DOHH2 (cell line): ENCODE measurements at regions not wholly inside any gene's neighbourhood (a gene's known extent, or its start where the extent isn't known, plus 50 kb on each side); places are given as distances from the start of the nearest gene placed in this dataset.

ENCODE experiments used
- H3F3A ChIP-seq: fragments of 200-600 bp; sonication (generic), shearing (Covaris generic); 2 replicates; pipeline ENCODE4 v1.6.0; 2016; ENCODE audit warnings: antibody characterized with exemption, mild to moderate bottlenecking; ENCODE audit not compliant: control insufficient read depth, insufficient read depth
- H3K27ac ChIP-seq: fragments of 200-600 bp; sonication (generic); 2 replicates; pipeline ENCODE4 v1.5.1; 2014; ENCODE audit warnings: low read depth, mild to moderate bottlenecking, low read length, moderate library complexity
- H3K27me3 ChIP-seq: fragments of 200-600 bp; sonication (generic); 2 replicates; pipeline ENCODE4 v1.6.1; 2014; ENCODE audit warnings: mild to moderate bottlenecking, low read length, mixed read lengths; ENCODE audit not compliant: control insufficient read depth
- H3K36me3 ChIP-seq: fragments of 200-600 bp; sonication (generic); 2 replicates; pipeline ENCODE4 v1.6.1; 2014; ENCODE audit warnings: mild to moderate bottlenecking, low read length, moderate library complexity, mixed read lengths; ENCODE audit not compliant: control insufficient read depth
- H3K4me1 ChIP-seq: fragments of 200-600 bp; sonication (generic); 2 replicates; pipeline ENCODE4 v1.6.1; 2014; ENCODE audit warnings: mild to moderate bottlenecking, low read length, mixed read lengths; ENCODE audit not compliant: control insufficient read depth
- H3K4me2 ChIP-seq: fragments of 200-600 bp; sonication (generic); 2 replicates; pipeline ENCODE4 v1.6.0; 2014; ENCODE audit warnings: mild to moderate bottlenecking, low read length, moderate library complexity
- H3K4me3 ChIP-seq: fragments of 200-600 bp; sonication (generic); 2 replicates; pipeline ENCODE4 v1.5.1; 2014; ENCODE audit warnings: mild to moderate bottlenecking, low read length, mixed read lengths
- H3K79me2 ChIP-seq: fragments of 200-600 bp; sonication (generic); 2 replicates; pipeline ENCODE4 v1.6.1; 2014; ENCODE audit warnings: mild to moderate bottlenecking, low read length, mixed read lengths; ENCODE audit not compliant: control insufficient read depth
- H3K9me2 ChIP-seq: fragments of 200-600 bp; sonication (generic); replicated peaks from 2 replicates; pipeline ENCODE4 v1.6.1; 2014; ENCODE audit warnings: mild to moderate bottlenecking, low read length, mixed read lengths; ENCODE audit not compliant: control insufficient read depth
- H3K9me3 ChIP-seq: fragments of 200-600 bp; sonication (generic); 2 replicates; pipeline ENCODE4 v1.6.1; 2014; ENCODE audit warnings: antibody characterized with exemption, low read length, mixed read lengths; ENCODE audit not compliant: control insufficient read depth, insufficient read depth
- H4K20me1 ChIP-seq: fragments of 200-600 bp; sonication (generic); 2 replicates; pipeline ENCODE4 v1.6.0; 2014; ENCODE audit warnings: low read depth, mild to moderate bottlenecking, antibody characterized with exemption, low read length, moderate library complexity; ENCODE audit not compliant: control insufficient read depth, insufficient read depth
- CTCF ChIP-seq: fragments of 200-600 bp; sonication (generic); IDR thresholded peaks from one replicate; pipeline ENCODE4 v1.5.1; 2014; ENCODE audit warnings: antibody characterized with exemption, mild to moderate bottlenecking, low read depth, low read length; ENCODE audit not compliant: poor library complexity, severe bottlenecking
- EZH2phosphoT487 ChIP-seq: fragments of 200-600 bp; sonication (generic); IDR thresholded peaks from 2 replicates; pipeline ENCODE4 v1.6.1; 2017; ENCODE audit warnings: borderline replicate concordance, mild to moderate bottlenecking, antibody characterized with exemption, low read length, moderate library complexity, mixed read lengths

GRCh38 chr12:25322918-25323531 is 72.3 kb upstream of the KRAS start:
- Histone ChIP-seq H3K27ac (no peak overlapping the region), H3K4me2 (peak overlapping the region; percentile 36)
- TF ChIP-seq EZH2phosphoT487 (no peak), CTCF (no peak)

GRCh38 chr12:25322351-25322750 is 71.6 kb upstream of the KRAS start:
- H3K9me3 ChIP-seq, result no peaks in the 10 kb centered on the region
- H4K20me1 ChIP-seq, result no peaks in the 10 kb centered on the region
- H3K27ac ChIP-seq, result no peak overlapping the region
- H3K36me3 ChIP-seq, result no peaks in the 10 kb centered on the region
- H3K4me2 ChIP-seq, result peak overlapping the region; percentile 36
- TF ChIP-seq EZH2phosphoT487 (no peak), CTCF (no peak)
- no peak overlapping the region for H3K4me3 ChIP-seq
- no peaks in the 10 kb centered on the region for H3K79me2 ChIP-seq
- H3K4me1 ChIP-seq, result peaks cover 47% of the 10 kb centered on the region
- no peaks in the 10 kb centered on the region for H3F3A ChIP-seq
- no peaks in the 10 kb centered on the region for H3K9me2 ChIP-seq
- peaks cover 7% of the 10 kb centered on the region for H3K27me3 ChIP-seq

More at GRCh38 chr12:25322918-25323531, 72.3 kb upstream of the KRAS start:
- H3F3A ChIP-seq, result no peaks in the 10 kb centered on the region
- H3K79me2 ChIP-seq, result no peaks in the 10 kb centered on the region
- H3K4me1 ChIP-seq, result peaks cover 43% of the 10 kb centered on the region
- no peaks in the 10 kb centered on the region for H3K9me3 ChIP-seq
- peaks cover 7% of the 10 kb centered on the region for H3K27me3 ChIP-seq
- no peaks in the 10 kb centered on the region for H3K9me2 ChIP-seq
- H4K20me1 ChIP-seq, result no peaks in the 10 kb centered on the region
- H3K36me3 ChIP-seq, result no peaks in the 10 kb centered on the region
- H3K4me3 ChIP-seq, result no peak overlapping the region

GRCh38 chr12:25321772-25322171 is 71.0 kb upstream of the KRAS start:
- Histone ChIP-seq H3K4me3 (no peak overlapping the region), H3K9me3 (no peaks in the 10 kb centered on the region), H3K79me2 (no peaks in the 10 kb centered on the region), H3K4me1 (peaks cover 50% of the 10 kb centered on the region), H3K4me2 (peak overlapping the region; percentile 36; the same call in 1 of the 2 replicates), H3K27me3 (peaks cover 7% of the 10 kb centered on the region), H3K36me3 (no peaks in the 10 kb centered on the region), H3K27ac (no peak overlapping the region), H3K9me2 (no peaks in the 10 kb centered on the region), H4K20me1 (no peaks in the 10 kb centered on the region), H3F3A (no peaks in the 10 kb centered on the region)
- TF ChIP-seq CTCF (no peak), EZH2phosphoT487 (no peak)
